ENCODE measurements at regions not wholly inside any gene's neighbourhood (a gene's known extent, or its start where the extent isn't known, plus 50 kb on each side); places are given as distances from the start of the nearest gene placed in this dataset.

- DNase-seq (ENCODE audit: low read depth): no peak
These were observed 252.4 kb upstream of the TBX3 start for GRCh38 chr12:114936148-114937079.

GRCh38 chr12:114935658-114936057 is 251.7 kb upstream of the TBX3 start:
- no peak for DNase-seq (ENCODE audit: low read depth)

- peak; percentile 51 for DNase-seq (ENCODE audit: low read depth)
These were observed 249.6 kb upstream of the TBX3 start for GRCh38 chr12:114933428-114934160.

GRCh38 chr12:114932806-114933205 is 248.8 kb upstream of the TBX3 start:
- DNase-seq (ENCODE audit: low read depth): no peak

GRCh38 chr12:114931025-114931424 is 247.1 kb upstream of the TBX3 start:
- no peak for DNase-seq (ENCODE audit: low read depth)

- no peak for DNase-seq (ENCODE audit: low read depth)
These were observed 242.4 kb upstream of the TBX3 start for GRCh38 chr12:114926341-114926740.

GRCh38 chr12:114924946-114925475 is 241.0 kb upstream of the TBX3 start:
- DNase-seq (ENCODE audit: low read depth): no peak

GRCh38 chr12:114921781-114922180 is 237.8 kb upstream of the TBX3 start:
- DNase-seq (ENCODE audit: low read depth): no peak

GRCh38 chr12:114920771-114921554 is 237.0 kb upstream of the TBX3 start:
- no peak for DNase-seq (ENCODE audit: low read depth)

GRCh38 chr12:114919479-114919878 is 235.5 kb upstream of the TBX3 start:
- no peak for DNase-seq (ENCODE audit: low read depth)

- no peak for DNase-seq (ENCODE audit: low read depth)
These were observed 234.7 kb upstream of the TBX3 start for GRCh38 chr12:114918535-114919233.

GRCh38 chr12:114917953-114918352 is 234.0 kb upstream of the TBX3 start:
- DNase-seq (ENCODE audit: low read depth): no peak

GRCh38 chr12:114917307-114917706 is 233.3 kb upstream of the TBX3 start:
- no peak for DNase-seq (ENCODE audit: low read depth)

- DNase-seq (ENCODE audit: low read depth): no peak
These were observed 232.6 kb upstream of the TBX3 start for GRCh38 chr12:114916541-114916940.

GRCh38 chr12:114916124-114916523 is 232.1 kb upstream of the TBX3 start:
- no peak for DNase-seq (ENCODE audit: low read depth)

GRCh38 chr12:114913871-114914801 is 230.2 kb upstream of the TBX3 start:
- DNase-seq (ENCODE audit: low read depth): no peak

GRCh38 chr12:114912811-114913210 is 228.8 kb upstream of the TBX3 start:
- no peak for DNase-seq (ENCODE audit: low read depth)

- DNase-seq (ENCODE audit: low read depth): no peak
These were observed 227.2 kb upstream of the TBX3 start for GRCh38 chr12:114911196-114911595.

- DNase-seq (ENCODE audit: low read depth): peak; percentile 11
These were observed 220.5 kb upstream of the TBX3 start for GRCh38 chr12:114904254-114905003.

Data from non-pigmented ciliary epithelial cell (primary cell).